ENCODE measurements at regions not wholly inside any gene's neighbourhood (a gene's known extent, or its start where the extent isn't known, plus 50 kb on each side); places are given as distances from the start of the nearest gene placed in this dataset.

- no peak for DNase-seq (ENCODE audit: low spot score)
- in situ Hi-C loops (cut with MboI; ENCODE audit: low pct_unique_long_range_greater_than_20kb, low sequenced_read_pairs, unreplicated experiment): no loop called here
- no peak for TF ChIP-seq CTCF (IDR thresholded peaks at IDR 0.05; ENCODE audit: extremely low read depth, insufficient read depth, missing control alignments)
These were observed 163.7 kb downstream of the SNAPC1 start for GRCh38 chr14:61925732-61926435.

GRCh38 chr14:61927060-61927459 lies 164.8 kb downstream of the SNAPC1 start:
- DNase-seq (ENCODE audit: low spot score): no peak
- no peak for TF ChIP-seq CTCF (IDR thresholded peaks at IDR 0.05; ENCODE audit: extremely low read depth, insufficient read depth, missing control alignments)

GRCh38 chr14:61927520-61927919 lies 165.3 kb downstream of the SNAPC1 start:
- no peak for TF ChIP-seq CTCF (IDR thresholded peaks at IDR 0.05; ENCODE audit: extremely low read depth, insufficient read depth, missing control alignments)
- in situ Hi-C loops (cut with MboI; ENCODE audit: low pct_unique_long_range_greater_than_20kb, low sequenced_read_pairs, unreplicated experiment): no loop called here
- no peak for DNase-seq (ENCODE audit: low spot score)

More at GRCh38 chr14:61927060-61927459, 164.8 kb downstream of the SNAPC1 start:
- in situ Hi-C loops (cut with MboI; ENCODE audit: low pct_unique_long_range_greater_than_20kb, low sequenced_read_pairs, unreplicated experiment): no loop called here

- no peak for TF ChIP-seq CTCF (IDR thresholded peaks at IDR 0.05; ENCODE audit: extremely low read depth, insufficient read depth, missing control alignments)
- no peak for DNase-seq (ENCODE audit: low spot score)
- in situ Hi-C loops (cut with MboI; ENCODE audit: low pct_unique_long_range_greater_than_20kb, low sequenced_read_pairs, unreplicated experiment): no loop called here
These were observed 166.1 kb downstream of the SNAPC1 start for GRCh38 chr14:61928300-61928699.

GRCh38 chr14:61928701-61929100 lies 166.5 kb downstream of the SNAPC1 start:
- DNase-seq (ENCODE audit: low spot score): no peak
- in situ Hi-C loops (cut with MboI; ENCODE audit: low pct_unique_long_range_greater_than_20kb, low sequenced_read_pairs, unreplicated experiment): no loop called here
- no peak for TF ChIP-seq CTCF (IDR thresholded peaks at IDR 0.05; ENCODE audit: extremely low read depth, insufficient read depth, missing control alignments)

- in situ Hi-C loops (cut with MboI; ENCODE audit: low pct_unique_long_range_greater_than_20kb, low sequenced_read_pairs, unreplicated experiment): no loop called here
- DNase-seq (ENCODE audit: low spot score): no peak
- TF ChIP-seq CTCF (IDR thresholded peaks at IDR 0.05; ENCODE audit: extremely low read depth, insufficient read depth, missing control alignments): no peak
These were observed 167.4 kb downstream of the SNAPC1 start for GRCh38 chr14:61929651-61930050.

Measured in GM13977 (cell line).